HCEC 1CT (cell line): ENCODE measurements at regions not wholly inside any gene's neighbourhood (a gene's known extent, or its start where the extent isn't known, plus 50 kb on each side); places are given as distances from the start of the nearest gene placed in this dataset.

Source experiments
- DNase-seq: peaks from one replicate; pipeline ENCODE4 v3.0.0-alpha.2; 2017

- DNase-seq, result no peak
These were observed 154.1 kb upstream of the POU2AF2 start for GRCh38 chr11:111091321-111091938.

- DNase-seq, result no peak
These were observed 155.8 kb upstream of the POU2AF2 start for GRCh38 chr11:111089759-111090158.

GRCh38 chr11:111088847-111089355 is 156.6 kb upstream of the POU2AF2 start:
- DNase-seq, result no peak

GRCh38 chr11:111086058-111086457 is 159.5 kb upstream of the POU2AF2 start:
- no peak for DNase-seq

GRCh38 chr11:111082664-111083063 is 162.9 kb upstream of the POU2AF2 start:
- DNase-seq, result no peak

GRCh38 chr11:111081021-111081511 is 164.5 kb upstream of the POU2AF2 start:
- no peak for DNase-seq

- no peak for DNase-seq
These were observed 167.8 kb upstream of the POU2AF2 start for GRCh38 chr11:111077530-111078322.

GRCh38 chr11:111069066-111069465 is 176.5 kb upstream of the POU2AF2 start:
- peak; percentile 92 for DNase-seq

- no peak for DNase-seq
These were observed 177.5 kb upstream of the POU2AF2 start for GRCh38 chr11:111067994-111068393.

GRCh38 chr11:111066846-111067245 is 178.7 kb upstream of the POU2AF2 start:
- DNase-seq, result no peak

GRCh38 chr11:111063726-111064517 is 181.6 kb upstream of the POU2AF2 start:
- peak; percentile 86 for DNase-seq

GRCh38 chr11:111062420-111062819 is 183.1 kb upstream of the POU2AF2 start:
- no peak for DNase-seq

- peak; percentile 76 for DNase-seq
These were observed 185.8 kb upstream of the POU2AF2 start for GRCh38 chr11:111059726-111060125.

GRCh38 chr11:111049131-111049530 is 196.4 kb upstream of the POU2AF2 start:
- DNase-seq, result no peak

- DNase-seq, result no peak
These were observed 198.2 kb upstream of the POU2AF2 start for GRCh38 chr11:111047374-111047773.

- no peak for DNase-seq
These were observed 199.2 kb upstream of the POU2AF2 start for GRCh38 chr11:111046291-111046690.

- DNase-seq, result no peak
These were observed 199.7 kb upstream of the POU2AF2 start for GRCh38 chr11:111045874-111046273.

- no peak for DNase-seq
These were observed 200.1 kb upstream of the POU2AF2 start for GRCh38 chr11:111045407-111045803.

GRCh38 chr11:111044751-111045406 is 200.6 kb upstream of the POU2AF2 start:
- DNase-seq, result no peak

- no peak for DNase-seq
These were observed 205.5 kb upstream of the POU2AF2 start for GRCh38 chr11:111039982-111040381.

- DNase-seq, result no peak
These were observed 209.8 kb upstream of the POU2AF2 start for GRCh38 chr11:111035746-111036145.

GRCh38 chr11:111026241-111026640 is 219.3 kb upstream of the POU2AF2 start:
- no peak for DNase-seq

- DNase-seq, result no peak
These were observed 224.4 kb upstream of the POU2AF2 start for GRCh38 chr11:111021131-111021530.
